GM21786 (cell line): ENCODE measurements at regions not wholly inside any gene's neighbourhood (a gene's known extent, or its start where the extent isn't known, plus 50 kb on each side); places are given as distances from the start of the nearest gene placed in this dataset.

Experiments used
- ATAC-seq: cut with Tn5 transposase; IDR thresholded peaks from one replicate; pipeline ENCODE4 v1.9.1; 2021; ENCODE audit not compliant: unreplicated experiment

DNA sequence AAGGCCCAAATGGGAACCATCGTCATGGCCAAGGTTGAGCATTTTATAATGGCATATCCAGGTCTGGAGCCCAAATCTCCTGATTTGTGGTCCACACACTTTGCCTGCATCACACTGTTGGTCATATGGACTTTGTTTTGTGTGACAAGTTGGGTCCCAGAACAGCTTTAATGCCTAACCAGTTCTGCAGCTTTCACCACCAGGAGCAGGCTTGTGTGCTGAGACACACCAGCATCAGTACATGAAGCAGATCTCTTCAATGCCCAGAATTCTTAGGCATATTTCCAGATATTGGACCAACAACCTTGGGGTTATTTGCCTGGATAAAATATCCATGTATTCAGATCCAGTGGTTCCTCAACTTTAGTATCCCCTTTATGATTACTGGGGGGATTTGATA is 371.3 kb downstream of the FBXW7 start:
- ATAC-seq, result no peak

DNA sequence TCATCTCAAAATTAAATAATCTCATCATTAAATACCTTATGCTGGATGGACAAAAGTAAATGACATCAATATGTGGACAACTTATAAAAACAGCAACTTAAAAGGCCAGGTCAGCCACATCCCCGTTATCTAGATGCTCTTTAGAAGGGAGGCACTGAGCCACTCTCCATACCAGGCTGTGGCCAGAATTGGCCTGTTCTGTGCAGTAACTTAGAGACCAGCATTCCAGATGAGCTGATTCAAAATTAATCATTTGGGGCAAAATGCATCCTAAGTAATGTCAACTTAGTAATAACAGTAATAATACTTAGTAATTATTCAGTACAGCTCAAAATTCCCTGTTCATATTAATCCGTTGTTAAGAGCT is 373.6 kb downstream of the FBXW7 start:
- no peak for ATAC-seq

DNA sequence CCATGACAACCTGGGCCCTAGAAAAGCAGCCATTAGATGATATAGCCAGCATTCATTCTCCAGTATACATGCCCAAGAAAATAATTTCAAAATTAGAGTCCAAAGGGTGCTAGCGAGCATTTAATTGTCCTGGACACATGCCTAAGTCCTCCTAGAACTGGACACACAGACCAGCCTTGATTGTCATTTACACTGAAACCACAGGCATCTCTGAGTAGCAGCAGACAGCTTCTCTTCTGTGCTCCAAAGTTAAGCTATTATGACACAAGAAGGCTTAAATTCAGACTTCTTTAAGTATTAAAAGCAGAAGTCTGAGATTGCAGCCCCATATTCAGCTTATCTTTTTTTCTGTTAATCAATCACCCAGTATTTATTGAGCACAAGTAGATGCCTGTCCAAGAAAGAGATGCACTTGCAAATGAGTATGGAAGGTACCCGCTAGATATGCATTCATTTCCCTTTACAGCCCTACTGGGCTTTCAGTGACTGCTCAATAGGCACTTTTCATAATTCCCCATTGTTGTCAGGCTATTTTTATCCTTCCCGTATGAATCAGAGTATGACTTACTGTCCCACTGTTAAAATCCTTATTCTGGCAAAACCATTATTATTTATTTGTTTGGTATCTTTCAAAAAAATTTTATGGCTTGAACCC is 374.1 kb downstream of the FBXW7 start:
- ATAC-seq, result no peak

DNA sequence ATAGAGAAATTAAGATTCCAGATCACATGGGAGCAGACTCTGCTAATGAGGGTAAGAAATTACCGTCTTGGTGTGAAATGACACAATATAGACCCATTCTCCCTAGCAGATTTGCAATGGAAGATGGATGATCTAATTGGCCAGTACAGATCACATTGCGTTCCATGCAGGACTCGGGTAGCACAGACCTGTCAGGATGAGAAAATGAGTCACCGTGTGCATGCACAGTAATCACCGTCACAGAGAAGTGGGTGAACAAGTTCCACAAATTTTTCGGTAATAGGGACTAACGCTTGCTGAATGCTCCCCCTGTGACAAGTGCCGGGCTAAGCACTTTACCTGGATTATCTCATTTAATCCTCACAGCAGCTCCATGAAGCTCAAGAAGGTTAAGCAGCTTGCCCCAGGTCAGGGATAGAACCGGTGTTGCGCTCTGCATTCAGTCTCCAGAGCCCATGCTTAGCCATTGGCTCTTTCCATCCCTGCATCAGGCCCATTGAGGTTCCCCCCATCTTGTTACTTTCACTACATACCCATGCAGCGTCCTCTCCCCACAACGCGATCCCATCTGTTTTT is 375.6 kb downstream of the FBXW7 start:
- ATAC-seq, result no peak

DNA sequence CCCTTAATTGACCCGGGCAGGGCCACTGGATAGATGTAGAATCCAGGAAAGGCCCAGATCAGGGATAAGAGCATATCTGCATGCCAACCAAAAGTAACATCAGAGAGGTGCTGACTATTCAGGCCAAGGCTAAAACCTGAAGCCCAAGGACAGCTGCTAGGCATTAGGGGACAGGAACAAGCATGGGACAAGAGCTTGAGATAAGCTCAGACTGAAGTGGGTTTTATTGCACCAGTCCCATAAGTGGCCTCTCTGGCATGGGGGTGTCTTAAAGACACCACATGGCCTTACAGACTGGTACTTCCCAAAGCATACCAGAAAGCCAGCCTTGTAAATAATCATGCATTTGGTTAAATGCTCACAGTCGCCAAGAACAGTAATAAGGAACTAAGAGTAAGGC is 376.1 kb downstream of the FBXW7 start:
- no peak for ATAC-seq

DNA sequence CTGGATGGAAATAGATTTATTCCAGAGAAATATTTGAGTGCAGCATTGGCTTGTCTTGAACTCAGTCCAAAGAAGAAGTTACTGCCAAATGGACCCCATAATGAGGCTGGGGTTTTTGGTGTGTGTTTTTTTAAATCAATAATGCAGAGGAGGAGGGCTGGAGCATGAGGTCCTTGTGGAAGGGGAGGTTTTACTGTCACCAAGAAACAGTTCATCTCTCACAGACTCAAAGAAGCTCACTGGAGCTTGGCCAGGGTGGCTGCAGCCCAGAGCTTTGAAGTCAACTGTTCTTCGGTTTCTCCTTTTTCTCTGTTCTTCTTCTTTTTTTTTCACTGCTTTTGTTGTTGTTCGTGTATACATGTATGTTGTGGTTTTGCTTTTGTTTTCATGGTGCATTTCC is 377.7 kb downstream of the FBXW7 start:
- ATAC-seq, result no peak

DNA sequence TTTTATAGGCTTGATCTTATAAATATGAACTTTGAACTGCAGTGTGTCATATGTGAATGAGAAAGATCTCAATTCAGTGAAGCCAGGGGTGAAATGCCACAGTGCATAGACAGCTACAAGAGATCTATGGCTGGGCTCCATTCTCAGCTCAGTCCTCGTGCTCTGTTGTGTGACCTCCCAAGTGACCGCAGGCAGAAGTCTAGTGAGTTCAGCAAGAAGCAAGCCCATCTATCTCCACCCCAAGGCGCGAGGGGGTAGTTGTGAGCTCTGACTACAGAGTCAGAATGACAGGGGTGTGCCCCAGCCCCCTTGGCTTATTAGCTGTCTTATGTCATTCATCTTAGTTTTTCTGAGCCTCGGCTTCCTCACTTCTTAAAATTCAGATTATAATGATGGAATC is 378.3 kb downstream of the FBXW7 start:
- no peak for ATAC-seq

DNA sequence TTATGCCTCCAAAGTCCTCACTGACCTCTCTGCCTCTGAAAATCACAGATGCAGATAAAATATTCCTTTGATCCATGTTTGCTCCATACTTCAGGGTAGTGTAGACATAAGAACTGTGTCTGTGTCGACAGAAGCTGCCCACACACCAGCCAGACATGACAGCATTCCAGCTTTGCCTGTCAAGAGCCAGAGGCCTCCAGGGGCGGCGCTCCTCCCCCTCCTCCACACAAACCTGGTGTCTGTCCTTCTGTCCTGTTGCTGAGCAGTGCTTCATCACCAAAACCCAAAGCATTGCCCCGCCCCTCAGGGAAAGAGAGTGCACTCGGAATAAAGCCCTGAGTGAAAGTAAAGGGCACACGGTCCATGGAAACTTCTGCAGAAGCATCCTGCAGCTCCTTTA is 379.4 kb downstream of the FBXW7 start:
- ATAC-seq, result no peak

DNA sequence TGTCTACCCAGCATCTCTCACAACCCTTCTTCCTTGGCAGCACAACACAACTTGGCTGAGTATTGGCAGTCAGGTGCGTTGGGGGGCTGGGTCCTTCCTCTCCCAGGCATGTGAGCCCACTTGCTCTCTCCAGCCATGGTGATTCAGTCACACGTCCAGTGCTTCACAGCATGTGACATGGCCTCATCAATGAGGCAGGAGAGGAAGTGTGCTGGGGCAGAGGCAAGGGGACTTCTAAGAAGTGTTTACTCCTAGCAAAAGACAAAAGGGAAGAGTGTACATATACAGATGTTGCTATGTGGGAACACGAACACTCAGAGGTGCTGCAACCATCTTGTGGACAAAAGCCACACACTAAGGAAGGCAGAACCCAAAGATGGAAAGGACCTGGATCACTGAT is 380.8 kb downstream of the FBXW7 start:
- ATAC-seq, result no peak

DNA sequence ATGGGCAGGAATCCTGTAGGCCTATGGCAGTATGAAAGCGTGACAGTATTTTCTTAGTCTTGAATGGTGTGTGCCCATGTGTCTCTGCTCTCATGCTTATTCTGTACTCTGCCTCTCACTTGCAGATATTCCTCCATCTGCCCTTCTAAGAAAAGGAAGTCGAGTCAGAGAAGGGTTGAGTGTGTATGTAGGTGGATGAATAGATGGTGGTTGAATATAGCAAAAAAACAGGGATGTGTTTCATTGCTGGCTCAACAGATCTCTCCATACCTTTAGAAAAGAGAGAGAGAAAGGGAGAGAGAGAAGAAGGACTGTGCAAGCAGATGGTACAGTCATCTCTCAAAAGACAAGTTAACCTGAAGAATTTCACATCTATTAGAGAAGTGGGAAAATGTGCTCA is 381.5 kb downstream of the FBXW7 start:
- ATAC-seq, result no peak

DNA sequence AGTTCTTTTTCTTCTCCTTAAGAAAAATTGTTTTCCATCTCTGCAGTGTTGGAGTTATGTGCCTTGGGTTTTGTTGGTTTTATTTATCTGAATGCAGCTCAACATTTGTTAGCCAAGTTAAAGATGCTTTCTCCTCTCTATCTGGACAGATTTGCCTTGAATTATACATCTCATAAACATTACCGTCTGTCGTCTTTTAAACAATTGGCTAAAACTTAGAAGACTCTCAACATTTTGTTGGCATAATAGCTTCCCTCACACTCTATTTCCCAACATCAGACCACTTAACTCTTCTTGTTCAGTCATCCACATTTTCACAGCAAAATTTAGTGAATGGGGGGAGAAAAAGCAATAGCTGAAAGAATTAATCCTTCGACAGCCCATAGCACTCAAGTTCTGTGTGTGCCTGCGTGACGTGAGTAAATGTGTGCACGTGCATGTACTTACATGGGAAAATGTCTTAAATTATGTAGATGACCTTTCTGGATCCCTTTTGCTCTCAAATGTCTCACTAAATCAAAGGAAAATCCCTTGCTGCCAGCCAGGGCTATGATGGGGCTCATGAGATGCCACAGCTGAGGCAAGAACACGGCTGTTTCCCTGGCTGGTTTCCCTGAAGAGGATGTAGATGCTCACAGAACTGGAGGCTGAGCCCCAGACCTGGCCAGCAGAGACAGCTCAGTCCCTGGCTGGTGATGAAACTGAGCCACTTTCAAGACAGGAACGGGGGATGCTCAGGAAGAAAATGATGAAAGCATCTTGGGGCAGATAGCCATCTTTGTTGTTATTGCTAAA is 382.2 kb downstream of the FBXW7 start:
- no peak for ATAC-seq

DNA sequence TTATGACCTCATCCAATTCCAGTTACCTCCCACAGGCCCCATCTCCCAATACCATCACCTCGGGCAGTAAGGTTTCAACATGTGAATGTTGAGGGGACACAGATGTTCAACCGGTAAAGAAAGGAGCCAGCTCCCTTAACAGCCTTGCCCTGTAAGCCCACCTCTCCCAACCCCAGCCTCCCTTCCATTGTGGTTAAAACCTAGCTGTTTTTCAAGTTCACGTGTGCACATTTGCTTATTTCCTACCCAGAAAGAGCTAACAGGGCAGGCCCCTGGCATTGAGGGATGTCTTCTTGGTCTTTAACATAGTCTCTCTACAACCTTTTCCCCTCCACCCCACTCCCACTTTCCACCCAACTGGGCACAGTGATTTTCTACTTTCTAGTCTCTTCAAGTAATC is 385.7 kb downstream of the FBXW7 start:
- ATAC-seq, result no peak

DNA sequence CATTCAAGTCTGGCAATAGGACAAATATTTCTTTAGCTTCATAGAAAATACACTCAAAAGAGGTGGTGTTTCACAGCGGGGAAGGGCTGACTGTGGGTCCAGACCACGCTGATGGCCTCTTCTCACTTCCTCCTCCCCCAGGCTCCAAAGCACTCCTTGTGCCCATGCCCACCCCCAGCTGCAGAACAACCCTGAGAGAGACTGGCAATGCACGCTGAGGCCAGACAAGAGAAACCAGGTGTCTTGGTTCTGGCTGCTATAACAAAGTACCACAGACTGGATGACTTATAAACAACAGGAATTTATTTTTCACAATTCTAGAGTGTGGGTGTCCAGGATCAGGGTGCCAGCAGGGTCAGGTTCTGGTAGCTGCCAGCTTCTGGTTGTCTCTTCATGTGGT is 386.1 kb downstream of the FBXW7 start:
- no peak for ATAC-seq

DNA sequence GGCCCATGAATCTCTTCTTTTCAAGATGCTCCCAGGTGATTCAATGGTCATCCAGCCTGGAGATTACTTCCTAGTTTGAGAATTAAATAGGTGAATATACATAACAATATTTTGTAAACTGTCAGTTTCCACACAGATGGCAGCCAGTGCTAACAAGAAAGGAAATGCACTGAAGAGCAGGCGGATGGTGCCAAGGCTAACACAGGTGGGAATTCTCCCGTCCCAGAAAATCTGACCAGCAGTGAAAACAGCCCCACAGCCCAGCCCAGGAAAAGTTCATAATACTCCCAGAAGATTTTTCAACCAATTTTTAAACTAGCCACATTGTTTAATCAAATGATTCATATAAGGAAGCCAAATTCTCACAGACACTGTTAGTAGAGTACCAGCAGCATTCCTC is 387.2 kb upstream of the GATB start:
- no peak for ATAC-seq

DNA sequence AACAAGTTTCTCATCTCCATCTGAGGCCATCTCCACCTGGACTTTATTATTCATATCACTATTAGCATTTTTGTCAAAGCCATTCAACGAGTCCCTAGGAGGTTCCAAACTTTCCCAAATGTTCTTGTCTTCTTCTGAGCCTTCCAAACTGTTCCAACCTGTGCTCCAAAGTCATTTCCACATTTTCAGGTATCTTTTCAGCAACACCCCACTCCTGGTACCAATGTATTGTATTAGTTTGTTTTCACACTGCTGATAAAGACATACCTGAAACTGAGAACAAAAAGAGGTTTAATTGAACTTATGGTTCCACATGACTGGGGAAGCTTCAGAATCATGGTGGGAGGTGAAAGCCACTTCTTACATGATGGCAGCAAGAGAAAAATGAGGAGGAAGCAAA is 385.4 kb upstream of the GATB start:
- no peak for ATAC-seq

DNA sequence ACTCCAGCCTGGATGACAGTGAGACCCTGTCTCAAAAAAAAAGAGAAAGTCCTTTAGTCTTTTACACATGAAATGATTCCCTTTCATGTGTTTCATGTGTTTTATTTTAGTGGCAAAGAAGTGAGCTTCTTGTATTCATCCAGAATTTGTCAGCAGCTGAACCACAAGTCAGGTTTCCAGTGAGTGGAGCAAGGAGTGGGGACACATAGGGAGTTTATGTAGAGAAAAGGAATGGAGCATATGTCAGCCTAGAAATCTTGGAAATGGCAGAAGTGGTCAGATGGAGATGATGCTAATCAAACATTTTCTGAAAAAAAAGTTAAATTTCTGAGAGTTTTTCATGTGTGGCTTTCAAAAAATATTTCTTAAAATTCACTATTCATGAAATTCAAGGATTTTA is 383.0 kb upstream of the GATB start:
- ATAC-seq, result no peak

DNA sequence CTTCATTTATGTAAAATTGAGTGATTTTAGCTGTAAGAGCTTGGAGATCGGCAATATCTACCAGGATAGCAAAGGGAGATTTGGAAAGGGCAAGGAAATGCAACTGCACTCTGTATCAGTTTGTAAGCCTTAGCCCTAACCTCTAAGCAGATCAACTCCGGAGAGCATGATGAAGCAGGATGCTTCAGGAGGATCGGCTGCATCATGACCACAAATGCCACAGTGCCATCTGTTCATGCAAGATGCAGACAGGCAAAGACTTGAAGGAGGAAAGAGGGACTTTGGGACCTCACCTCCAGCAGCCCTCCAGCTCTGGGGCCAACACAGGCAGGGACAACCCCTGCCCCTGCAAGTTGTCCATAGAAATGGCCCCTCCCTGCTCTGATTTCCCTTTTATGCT is 377.6 kb upstream of the GATB start:
- ATAC-seq, result no peak

DNA sequence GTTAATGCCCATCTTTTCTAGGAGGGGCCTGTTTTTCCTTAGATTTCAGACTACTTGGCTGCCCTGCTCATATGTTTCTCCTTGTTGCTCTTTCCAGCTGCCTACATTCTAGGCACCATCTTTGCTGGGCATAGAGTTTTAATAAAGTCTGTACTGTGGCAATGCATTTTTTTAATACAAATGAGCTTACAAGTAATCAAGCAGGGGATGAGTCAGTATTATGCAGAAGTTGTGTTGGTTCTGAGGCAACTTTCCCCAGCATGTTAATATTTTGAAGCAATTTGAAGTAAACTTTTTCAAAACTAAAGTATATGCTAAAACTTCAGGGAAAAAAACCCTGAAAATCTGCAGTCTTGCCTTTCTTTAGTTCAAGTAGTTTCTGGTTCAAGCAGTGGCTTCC is 372.0 kb upstream of the GATB start:
- no peak for ATAC-seq

DNA sequence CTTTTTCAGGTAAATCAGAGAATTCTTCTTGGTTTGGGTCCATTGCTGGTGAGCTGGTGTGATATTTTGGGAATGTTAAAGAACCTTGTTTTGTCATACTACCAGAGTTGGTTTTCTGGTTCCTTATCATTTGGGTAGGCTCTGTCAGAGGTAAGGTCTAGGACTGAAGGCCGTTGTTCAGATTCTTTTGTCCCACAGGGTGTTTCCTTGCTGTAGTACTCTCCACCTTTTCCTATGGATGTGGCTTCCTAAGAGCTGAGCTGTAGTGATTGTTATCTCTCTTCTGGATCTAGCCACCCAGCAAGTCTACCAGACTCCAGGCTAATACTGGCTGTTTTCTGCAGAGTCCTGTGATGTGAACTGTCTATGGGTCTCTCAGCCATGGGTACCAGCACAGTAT is 367.5 kb upstream of the GATB start:
- ATAC-seq, result no peak

DNA sequence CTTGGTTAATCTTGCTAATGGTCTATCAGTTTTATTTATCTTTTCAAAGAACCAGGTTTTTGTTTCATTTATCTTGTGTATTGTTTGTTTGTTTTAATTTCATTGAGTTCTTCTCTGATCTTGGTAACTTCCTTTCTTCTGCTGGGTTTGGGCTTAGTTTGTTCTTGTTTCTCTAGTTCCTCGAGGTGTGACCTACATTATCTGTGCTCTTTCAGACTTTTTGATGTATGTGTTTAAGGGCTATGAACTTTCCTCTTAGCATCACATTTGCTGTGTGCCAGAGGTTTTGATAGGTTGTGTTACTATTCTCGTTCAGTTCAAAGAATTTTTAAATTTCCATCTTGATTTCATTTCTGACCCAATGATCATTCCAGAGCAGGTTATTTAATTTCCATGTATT is 365.4 kb upstream of the GATB start:
- no peak for ATAC-seq

DNA sequence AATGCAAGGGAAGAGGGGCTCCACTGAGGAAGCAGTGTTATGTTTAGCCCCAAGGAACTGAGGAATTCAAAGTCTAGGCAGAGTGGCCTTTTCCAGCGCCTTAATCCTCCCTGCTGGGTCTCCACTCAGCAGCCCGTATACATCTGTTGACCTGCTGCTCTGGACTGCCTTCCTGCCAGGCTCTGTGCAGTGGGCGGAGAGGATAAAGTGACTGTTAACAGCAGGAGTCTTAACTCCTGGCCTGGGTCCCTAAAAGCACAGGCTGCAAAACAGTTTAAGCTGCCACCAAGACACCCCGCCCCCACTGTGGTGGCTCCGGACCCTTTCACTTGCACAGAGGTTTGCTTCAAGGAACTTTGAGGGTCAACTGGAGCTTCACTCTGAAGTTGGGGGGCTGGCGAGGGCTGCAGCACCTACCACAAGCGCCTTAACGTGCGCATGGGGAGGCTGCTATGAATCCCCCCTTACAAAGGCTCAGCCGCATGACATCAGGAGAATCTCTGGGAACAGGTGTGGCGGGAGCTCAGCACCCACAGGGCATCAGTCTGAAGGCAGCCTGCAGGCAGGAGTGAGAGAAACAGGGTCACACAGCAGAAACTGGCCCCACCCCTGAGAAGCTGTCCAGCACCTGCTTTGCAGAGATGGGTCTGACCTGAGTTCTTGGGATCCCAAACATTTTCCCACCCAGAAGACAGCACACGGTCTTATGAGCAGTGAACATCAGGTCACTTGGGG is 358.2 kb upstream of the GATB start:
- no peak for ATAC-seq

DNA sequence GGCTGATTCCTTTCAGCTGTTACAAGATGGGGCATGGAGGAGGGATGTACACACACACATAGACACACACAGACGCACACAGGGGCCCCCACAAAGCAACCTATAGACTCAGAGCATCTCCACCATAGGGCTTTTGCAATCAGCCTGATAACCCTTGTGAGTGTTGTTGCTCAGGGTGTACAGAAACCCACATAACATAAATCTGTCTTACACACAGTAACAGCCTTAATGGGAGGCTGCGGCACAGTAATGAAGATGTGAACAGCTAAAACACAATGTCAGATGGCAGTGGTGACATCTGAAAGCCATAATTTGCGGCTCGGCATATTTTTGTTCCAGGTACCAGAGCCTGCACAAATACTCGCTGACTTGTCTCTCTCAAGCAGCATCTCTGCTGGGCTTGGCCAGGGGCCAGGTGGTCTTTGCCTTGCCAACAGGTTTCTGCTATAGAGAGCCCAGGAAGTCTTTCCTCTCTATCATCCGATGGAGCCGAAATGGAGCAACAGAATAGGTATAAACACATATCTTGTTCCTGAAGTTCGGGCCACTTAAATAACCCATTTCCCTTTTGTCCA is 357.2 kb upstream of the GATB start:
- no peak for ATAC-seq
